Smooth muscle cell (in vitro differentiated cells): ENCODE measurements at regions not wholly inside any gene's neighbourhood (a gene's known extent, or its start where the extent isn't known, plus 50 kb on each side); places are given as distances from the start of the nearest gene placed in this dataset.

Experiments
- DNase-seq: peaks from one replicate; lab custom pipeline; 2025; ENCODE audit not compliant: unreplicated experiment; lab: John Stamatoyannopoulos, UW
- H2AFZ ChIP-seq: fragments of 200-600 bp; sonication (generic); 2 replicates; pipeline ENCODE4 v1.6.0; 2016; ENCODE audit warnings: antibody characterized with exemption, low read depth, mild to moderate bottlenecking
- H3F3A ChIP-seq: fragments of 200-600 bp; sonication (generic); 2 replicates; pipeline ENCODE4 v1.6.0; 2017; ENCODE audit warnings: antibody characterized with exemption, low read depth
- H3K27ac ChIP-seq: fragments of 200-600 bp; sonication (generic); 2 replicates; pipeline ENCODE4 v1.5.1; 2016; ENCODE audit warnings: low read depth, mild to moderate bottlenecking
- H3K27me3 ChIP-seq: fragments of 200-600 bp; sonication (generic); 2 replicates; pipeline ENCODE4 v1.6.1; 2016; ENCODE audit warnings: low read depth, mild to moderate bottlenecking
- H3K36me3 ChIP-seq: fragments of 200-600 bp; sonication (generic); 2 replicates; pipeline ENCODE4 v1.5.1; 2016; ENCODE audit warnings: low read depth
- H3K4me1 ChIP-seq: fragments of 200-600 bp; sonication (generic); 2 replicates; pipeline ENCODE4 v1.5.1; 2016; ENCODE audit warnings: low read depth
- H3K4me2 ChIP-seq: fragments of 200-600 bp; sonication (generic); 2 replicates; pipeline ENCODE4 v1.6.0; 2016; ENCODE audit warnings: mild to moderate bottlenecking
- H3K4me3 ChIP-seq: fragments of 200-600 bp; sonication (generic); 2 replicates; pipeline ENCODE4 v1.5.1; 2016; ENCODE audit warnings: mild to moderate bottlenecking
- H3K79me2 ChIP-seq: fragments of 200-600 bp; sonication (generic); 2 replicates; pipeline ENCODE4 v1.6.0; 2016; ENCODE audit warnings: low read depth, mild to moderate bottlenecking
- H3K9ac ChIP-seq: fragments of 200-600 bp; sonication (generic); 2 replicates; pipeline ENCODE4 v1.6.0; 2016; ENCODE audit warnings: low read depth
- H3K9me3 ChIP-seq: fragments of 200-600 bp; sonication (generic); replicated peaks from 2 replicates; pipeline ENCODE4 v1.5.1; 2016; ENCODE audit warnings: low read depth
- H4K20me1 ChIP-seq: fragments of 200-600 bp; sonication (generic); 2 replicates; pipeline ENCODE4 v1.6.0; 2016; ENCODE audit warnings: low read depth
- WGBS: methylation state at CpG from one replicate; pipeline ENCODE4 v1.1.7; 2016; ENCODE audit warnings: low lambda C conversion rate; 5-methylcytosine and 5-hydroxymethylcytosine counted together
- TF ChIP-seq, protein P1 (sequence below): fragments of 200-600 bp; sonication (generic); IDR thresholded peaks from 2 replicates; pipeline ENCODE4 v1.5.1; 2017; ENCODE audit warnings: borderline replicate concordance, mild to moderate bottlenecking, antibody characterized with exemption; ENCODE audit not compliant: insufficient read depth, poor library complexity, severe bottlenecking

DNA sequence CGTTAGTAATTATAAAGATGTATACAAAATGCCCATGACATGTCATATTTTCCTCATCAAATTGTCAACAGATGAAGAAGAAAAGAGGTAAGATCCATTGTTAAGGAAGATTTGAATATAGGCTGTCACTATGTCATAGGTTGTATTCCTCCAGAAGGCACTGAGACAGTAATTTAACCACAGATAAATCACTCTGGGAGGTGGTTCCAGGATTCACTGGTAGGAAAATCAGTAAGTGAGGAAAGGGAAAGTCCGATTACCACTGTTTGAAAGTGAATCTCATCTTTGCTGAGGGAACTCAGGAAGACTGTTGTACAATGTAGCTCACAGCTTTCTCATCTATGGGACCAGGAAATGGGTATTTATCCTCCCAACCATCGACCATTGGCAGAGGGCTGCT, 152.8 kb upstream of the TMEFF2 start:
- Histone ChIP-seq H3K27me3 (no peaks in the 10 kb centered on the region), H3F3A (no peaks in the 10 kb centered on the region), H3K4me1 (no peaks in the 10 kb centered on the region), H3K4me2 (no peak overlapping the region), H3K27ac (no peak overlapping the region), H3K9me3 (no peaks in the 10 kb centered on the region), H3K4me3 (no peak overlapping the region), H3K79me2 (no peaks in the 10 kb centered on the region), H2AFZ (no peak overlapping the region), H4K20me1 (no peaks in the 10 kb centered on the region), H3K36me3 (no peaks in the 10 kb centered on the region), H3K9ac (no peak overlapping the region)
- DNase-seq, result no peak
- TF ChIP-seq, protein P1, sequence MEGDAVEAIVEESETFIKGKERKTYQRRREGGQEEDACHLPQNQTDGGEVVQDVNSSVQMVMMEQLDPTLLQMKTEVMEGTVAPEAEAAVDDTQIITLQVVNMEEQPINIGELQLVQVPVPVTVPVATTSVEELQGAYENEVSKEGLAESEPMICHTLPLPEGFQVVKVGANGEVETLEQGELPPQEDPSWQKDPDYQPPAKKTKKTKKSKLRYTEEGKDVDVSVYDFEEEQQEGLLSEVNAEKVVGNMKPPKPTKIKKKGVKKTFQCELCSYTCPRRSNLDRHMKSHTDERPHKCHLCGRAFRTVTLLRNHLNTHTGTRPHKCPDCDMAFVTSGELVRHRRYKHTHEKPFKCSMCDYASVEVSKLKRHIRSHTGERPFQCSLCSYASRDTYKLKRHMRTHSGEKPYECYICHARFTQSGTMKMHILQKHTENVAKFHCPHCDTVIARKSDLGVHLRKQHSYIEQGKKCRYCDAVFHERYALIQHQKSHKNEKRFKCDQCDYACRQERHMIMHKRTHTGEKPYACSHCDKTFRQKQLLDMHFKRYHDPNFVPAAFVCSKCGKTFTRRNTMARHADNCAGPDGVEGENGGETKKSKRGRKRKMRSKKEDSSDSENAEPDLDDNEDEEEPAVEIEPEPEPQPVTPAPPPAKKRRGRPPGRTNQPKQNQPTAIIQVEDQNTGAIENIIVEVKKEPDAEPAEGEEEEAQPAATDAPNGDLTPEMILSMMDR, result no peak
- 85% methylated on average over 3 of the region's 3 CpGs for WGBS

DNA sequence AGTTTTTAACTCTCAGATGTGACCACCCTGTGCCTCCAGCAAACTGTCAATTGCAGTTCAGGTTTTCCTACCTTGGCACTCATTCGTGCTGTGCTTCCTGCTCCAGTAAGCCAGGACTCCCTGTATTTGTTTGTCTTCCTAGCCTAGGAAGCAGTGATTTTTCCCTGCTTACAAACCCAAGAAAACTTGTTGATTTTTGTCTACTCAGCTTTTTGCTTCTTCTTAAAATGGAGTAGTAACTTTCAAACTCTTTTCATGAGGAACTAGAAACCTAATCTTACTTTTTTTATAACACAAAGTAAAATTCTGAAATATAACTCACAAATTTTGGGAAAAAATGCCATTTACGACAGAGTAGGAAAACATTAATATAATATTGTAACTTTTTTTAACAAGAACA, 150.6 kb upstream of the TMEFF2 start:
- 93% methylated on average over 2 of the region's 2 CpGs for WGBS
- H3K27me3 ChIP-seq, result no peaks in the 10 kb centered on the region
- no peak overlapping the region for H3K27ac ChIP-seq
- H2AFZ ChIP-seq, result no peak overlapping the region
- DNase-seq, result no peak
- H3K4me2 ChIP-seq, result no peak overlapping the region
- no peaks in the 10 kb centered on the region for H3K9me3 ChIP-seq
- no peaks in the 10 kb centered on the region for H4K20me1 ChIP-seq
- no peaks in the 10 kb centered on the region for H3F3A ChIP-seq
- no peaks in the 10 kb centered on the region for H3K79me2 ChIP-seq
- TF ChIP-seq, protein P1, result no peak
- no peaks in the 10 kb centered on the region for H3K36me3 ChIP-seq
- H3K4me1 ChIP-seq, result no peaks in the 10 kb centered on the region
- H3K4me3 ChIP-seq, result no peak overlapping the region
- H3K9ac ChIP-seq, result no peak overlapping the region

DNA sequence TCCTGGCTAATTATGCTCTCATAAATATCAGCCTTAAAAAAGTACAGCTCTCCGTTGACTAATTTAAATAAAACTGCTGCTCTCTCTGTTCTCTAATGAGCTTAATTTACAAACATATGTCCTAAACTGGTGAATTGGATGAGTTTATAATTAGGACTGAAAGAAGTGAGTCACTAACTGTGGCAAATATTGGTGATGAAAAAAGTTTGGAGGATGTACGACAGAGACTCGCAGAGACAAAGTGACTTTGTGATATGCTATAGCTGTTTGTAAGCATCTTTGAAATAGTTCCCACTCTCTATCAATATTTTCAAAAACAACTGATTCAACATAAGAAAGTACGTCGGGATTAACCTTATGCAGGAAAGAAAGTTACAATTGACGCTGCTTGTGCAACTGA, 138.9 kb upstream of the TMEFF2 start:
- H4K20me1 ChIP-seq, result no peaks in the 10 kb centered on the region
- H2AFZ ChIP-seq, result no peak overlapping the region
- DNase-seq, result no peak
- no peak overlapping the region for H3K4me3 ChIP-seq
- H3K9me3 ChIP-seq, result no peaks in the 10 kb centered on the region
- H3K4me1 ChIP-seq, result no peaks in the 10 kb centered on the region
- TF ChIP-seq, protein P1, result no peak
- H3F3A ChIP-seq, result no peaks in the 10 kb centered on the region
- H3K79me2 ChIP-seq, result no peaks in the 10 kb centered on the region
- no peak overlapping the region for H3K27ac ChIP-seq
- H3K36me3 ChIP-seq, result no peaks in the 10 kb centered on the region
- H3K4me2 ChIP-seq, result no peak overlapping the region
- H3K9ac ChIP-seq, result no peak overlapping the region
- WGBS, result 87% methylated on average over 6 of the region's 6 CpGs
- H3K27me3 ChIP-seq, result peaks cover 6% of the 10 kb centered on the region

DNA sequence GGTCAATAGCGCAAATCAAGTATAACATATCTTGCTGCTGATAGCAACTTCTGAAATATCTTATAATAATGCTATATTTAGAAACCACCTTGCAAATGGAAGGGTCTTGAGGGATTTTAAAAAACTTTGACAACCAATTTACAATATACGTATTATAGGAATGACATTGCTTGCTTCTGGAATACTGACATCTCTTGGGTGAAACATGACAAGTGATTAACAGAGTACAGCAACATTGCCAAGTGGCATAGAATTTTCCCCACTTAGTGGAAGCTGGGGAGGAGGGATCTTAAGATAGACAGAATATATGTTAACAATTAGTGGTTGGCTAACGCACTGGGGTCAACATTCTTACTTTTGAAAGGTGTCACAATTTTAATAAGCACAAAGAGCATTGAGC, 133.6 kb upstream of the TMEFF2 start:
- Histone ChIP-seq H3K79me2 (no peaks in the 10 kb centered on the region), H3F3A (no peaks in the 10 kb centered on the region), H3K4me2 (no peak overlapping the region), H3K36me3 (no peaks in the 10 kb centered on the region), H3K9me3 (no peaks in the 10 kb centered on the region), H3K27ac (no peak overlapping the region), H3K27me3 (no peaks in the 10 kb centered on the region), H4K20me1 (no peaks in the 10 kb centered on the region), H2AFZ (no peak overlapping the region), H3K9ac (no peak overlapping the region), H3K4me3 (no peak overlapping the region), H3K4me1 (no peaks in the 10 kb centered on the region)
- WGBS, result 94% methylated on average over 3 of the region's 3 CpGs
- DNase-seq, result no peak
- TF ChIP-seq, protein P1, result no peak
